ENCODE measurements at regions not wholly inside any gene's neighbourhood (a gene's known extent, or its start where the extent isn't known, plus 50 kb on each side); places are given as distances from the start of the nearest gene placed in this dataset.
"Not testable (repeated sequence)": the region's sequence is repeated elsewhere in the genome, so short reads cannot be mapped to it uniquely, and the experiment has no call there.

DNA sequence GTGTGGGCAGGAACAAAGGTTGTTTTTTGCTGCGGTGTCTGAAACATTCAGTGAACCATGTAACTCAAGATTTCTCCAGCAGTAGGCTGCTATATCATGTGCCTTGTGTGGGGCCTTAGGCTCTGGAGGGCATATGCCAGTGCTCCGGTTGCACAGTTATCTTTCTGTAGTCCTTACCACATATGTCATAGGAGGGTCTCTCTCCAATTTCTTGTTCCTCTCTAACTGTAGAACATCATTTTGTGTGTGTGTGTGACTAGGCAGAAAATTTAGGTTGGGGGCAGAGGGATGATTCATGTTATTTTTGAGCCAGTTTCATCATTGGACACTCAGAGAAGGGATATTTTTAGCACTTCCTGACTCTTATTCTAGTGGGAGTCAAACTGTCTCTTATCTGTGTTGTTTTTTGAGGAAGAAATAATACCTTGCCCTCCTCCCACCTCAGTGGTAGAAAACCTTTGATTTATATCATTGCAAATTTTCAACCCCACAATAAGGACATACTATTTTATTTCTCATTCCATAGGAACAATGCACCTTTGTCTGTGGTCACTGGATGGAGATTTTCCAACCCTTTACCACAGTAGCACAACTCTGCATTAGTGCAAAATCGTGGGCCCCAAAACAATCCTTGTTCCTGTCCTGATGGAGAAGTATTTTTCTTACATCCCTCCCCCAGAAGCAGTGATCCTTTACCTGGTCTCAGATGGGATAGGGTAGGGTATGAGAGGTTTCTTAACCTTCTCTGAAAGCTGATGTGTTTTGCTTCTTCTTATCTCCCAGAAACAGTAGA lies 113.9 kb downstream of the CCDC74A start:
- TF ChIP-seq, protein P1, sequence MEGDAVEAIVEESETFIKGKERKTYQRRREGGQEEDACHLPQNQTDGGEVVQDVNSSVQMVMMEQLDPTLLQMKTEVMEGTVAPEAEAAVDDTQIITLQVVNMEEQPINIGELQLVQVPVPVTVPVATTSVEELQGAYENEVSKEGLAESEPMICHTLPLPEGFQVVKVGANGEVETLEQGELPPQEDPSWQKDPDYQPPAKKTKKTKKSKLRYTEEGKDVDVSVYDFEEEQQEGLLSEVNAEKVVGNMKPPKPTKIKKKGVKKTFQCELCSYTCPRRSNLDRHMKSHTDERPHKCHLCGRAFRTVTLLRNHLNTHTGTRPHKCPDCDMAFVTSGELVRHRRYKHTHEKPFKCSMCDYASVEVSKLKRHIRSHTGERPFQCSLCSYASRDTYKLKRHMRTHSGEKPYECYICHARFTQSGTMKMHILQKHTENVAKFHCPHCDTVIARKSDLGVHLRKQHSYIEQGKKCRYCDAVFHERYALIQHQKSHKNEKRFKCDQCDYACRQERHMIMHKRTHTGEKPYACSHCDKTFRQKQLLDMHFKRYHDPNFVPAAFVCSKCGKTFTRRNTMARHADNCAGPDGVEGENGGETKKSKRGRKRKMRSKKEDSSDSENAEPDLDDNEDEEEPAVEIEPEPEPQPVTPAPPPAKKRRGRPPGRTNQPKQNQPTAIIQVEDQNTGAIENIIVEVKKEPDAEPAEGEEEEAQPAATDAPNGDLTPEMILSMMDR (IDR thresholded peaks at IDR 0.05; ENCODE audit: low read length), result no peak
- no peak for TF ChIP-seq EZH2phosphoT487 (IDR thresholded peaks at IDR 0.05; ENCODE audit: low read length)
- TF ChIP-seq EZH2 (optimal IDR thresholded peaks at IDR 0.05; ENCODE audit: low read depth, low read length), result no peak
- no peak overlapping the region for H3K9ac ChIP-seq (ENCODE audit: low read length)
- no peaks in the 10 kb centered on the region for H3K4me1 ChIP-seq (ENCODE audit: low read length)
- no peaks in the 10 kb centered on the region for H3K9me3 ChIP-seq (replicated peaks; ENCODE audit: insufficient read depth, low read length)
- H3K4me2 ChIP-seq (ENCODE audit: low read depth, low read length), result no peak overlapping the region
- no peaks in the 10 kb centered on the region for H3F3A ChIP-seq (ENCODE audit: insufficient read depth, low read length)
- H3K36me3 ChIP-seq (replicated peaks; ENCODE audit: insufficient read depth, low read length), result no peaks in the 10 kb centered on the region
- H3K27ac ChIP-seq (ENCODE audit: low read length), result no peak overlapping the region
- H3K4me3 ChIP-seq (ENCODE audit: low read length), result no peak overlapping the region
- H4K20me1 ChIP-seq (ENCODE audit: insufficient read depth, low read length), result no peaks in the 10 kb centered on the region
- H2AFZ ChIP-seq (ENCODE audit: low read length), result no peak overlapping the region
- no peaks in the 10 kb centered on the region for H3K9me2 ChIP-seq (replicated peaks; ENCODE audit: insufficient read depth, low read length)
- no peak for DNase-seq
- H3K79me2 ChIP-seq (ENCODE audit: low read length), result no peaks in the 10 kb centered on the region
- no peaks in the 10 kb centered on the region for H3K27me3 ChIP-seq (replicated peaks; ENCODE audit: insufficient read depth, low read length)

DNA sequence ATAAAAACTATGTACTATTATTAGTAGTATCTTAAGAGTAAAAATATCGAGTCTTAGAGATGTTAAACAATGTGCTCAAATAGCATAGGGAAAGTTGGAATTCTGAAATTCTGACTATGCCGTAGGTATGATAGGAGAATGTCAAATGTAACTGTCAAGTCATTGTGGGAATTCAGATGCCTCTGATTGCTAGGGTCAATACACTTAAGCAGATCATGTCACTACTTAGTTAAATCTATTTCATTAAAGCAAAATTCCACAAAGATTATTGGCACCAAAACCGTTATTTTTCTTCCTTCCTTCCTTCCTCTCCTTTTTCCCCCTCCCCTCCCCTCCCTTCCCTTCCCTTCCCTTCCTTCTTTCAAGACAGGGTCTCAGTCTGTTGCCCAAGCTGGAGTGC lies 115.5 kb downstream of the CCDC74A start:
- not testable (repeated sequence) for H3K27ac ChIP-seq (ENCODE audit: low read length); H3K9ac ChIP-seq (ENCODE audit: low read length); H3K27me3 ChIP-seq (replicated peaks; ENCODE audit: insufficient read depth, low read length); H3K4me2 ChIP-seq (ENCODE audit: low read depth, low read length); H2AFZ ChIP-seq (ENCODE audit: low read length); DNase-seq; H3F3A ChIP-seq (ENCODE audit: insufficient read depth, low read length); H3K36me3 ChIP-seq (replicated peaks; ENCODE audit: insufficient read depth, low read length); H3K9me2 ChIP-seq (replicated peaks; ENCODE audit: insufficient read depth, low read length); H3K79me2 ChIP-seq (ENCODE audit: low read length); H3K4me1 ChIP-seq (ENCODE audit: low read length); H3K4me3 ChIP-seq (ENCODE audit: low read length); H4K20me1 ChIP-seq (ENCODE audit: insufficient read depth, low read length); H3K9me3 ChIP-seq (replicated peaks; ENCODE audit: insufficient read depth, low read length)

DNA sequence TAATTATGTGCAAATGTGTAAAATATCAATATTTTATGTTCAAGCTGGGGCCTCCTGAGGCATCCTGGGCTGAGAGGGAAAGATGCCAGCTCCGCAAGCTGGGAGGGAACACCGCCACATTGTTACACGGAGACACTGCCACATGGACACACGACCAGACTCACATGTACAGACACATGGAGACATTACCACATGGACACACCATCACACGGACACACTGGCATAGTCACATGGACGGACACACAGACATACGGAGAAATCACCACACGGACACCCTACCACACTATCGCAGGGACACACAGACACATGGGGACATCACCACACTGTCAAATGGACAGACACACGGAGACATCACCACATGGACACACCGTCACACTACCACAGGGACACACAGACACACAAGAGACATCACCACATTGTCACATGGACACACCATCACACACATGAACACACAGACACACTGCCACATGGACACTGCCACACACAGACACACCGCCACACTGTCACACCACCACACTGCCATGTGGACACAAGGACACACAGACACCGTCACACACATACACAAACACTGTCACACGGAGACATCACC lies 117.6 kb downstream of the CCDC74A start:
- TF ChIP-seq, protein P1 (IDR thresholded peaks at IDR 0.05; ENCODE audit: low read length), result no peak
- TF ChIP-seq EZH2phosphoT487 (IDR thresholded peaks at IDR 0.05; ENCODE audit: low read length), result no peak
- TF ChIP-seq EZH2 (optimal IDR thresholded peaks at IDR 0.05; ENCODE audit: low read depth, low read length), result no peak
- Histone ChIP-seq H3F3A (ENCODE audit: insufficient read depth, low read length) (no peaks in the 10 kb centered on the region), H3K4me3 (ENCODE audit: low read length) (no peak overlapping the region), H3K27ac (ENCODE audit: low read length) (no peak overlapping the region), H3K4me1 (ENCODE audit: low read length) (no peaks in the 10 kb centered on the region), H3K36me3 (replicated peaks; ENCODE audit: insufficient read depth, low read length) (no peaks in the 10 kb centered on the region), H4K20me1 (ENCODE audit: insufficient read depth, low read length) (no peaks in the 10 kb centered on the region), H3K9ac (ENCODE audit: low read length) (no peak overlapping the region), H3K79me2 (ENCODE audit: low read length) (no peaks in the 10 kb centered on the region), H2AFZ (ENCODE audit: low read length) (no peak overlapping the region), H3K27me3 (replicated peaks; ENCODE audit: insufficient read depth, low read length) (no peaks in the 10 kb centered on the region), H3K9me3 (replicated peaks; ENCODE audit: insufficient read depth, low read length) (no peaks in the 10 kb centered on the region), H3K9me2 (replicated peaks; ENCODE audit: insufficient read depth, low read length) (no peaks in the 10 kb centered on the region), H3K4me2 (ENCODE audit: low read depth, low read length) (no peak overlapping the region)
- DNase-seq, result no peak

DNA sequence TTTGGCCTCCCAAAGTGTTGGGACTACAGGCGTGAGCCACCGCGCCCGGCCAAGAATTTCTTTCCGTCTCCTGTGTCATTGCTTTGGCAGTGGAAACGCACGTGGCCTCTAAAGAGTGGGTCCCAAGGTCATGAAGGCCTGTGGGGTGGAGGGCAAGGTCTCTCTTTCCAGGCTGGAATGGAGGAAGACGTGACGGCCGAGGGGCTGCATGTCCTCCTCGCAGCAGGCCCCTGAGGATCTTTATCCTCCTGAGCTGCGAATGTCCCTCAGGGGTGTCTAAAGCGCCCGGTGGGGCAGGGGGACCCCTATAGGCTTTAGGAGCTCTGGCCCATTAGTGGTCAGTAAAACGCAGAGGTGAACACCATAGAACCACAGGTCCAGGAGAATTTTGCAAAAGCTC lies 118.5 kb downstream of the CCDC74A start:
- H2AFZ ChIP-seq (ENCODE audit: low read length); H3K79me2 ChIP-seq (ENCODE audit: low read length); DNase-seq: not testable (repeated sequence)

More for the DNA sequence above, 118.5 kb downstream of the CCDC74A start:
- H3K27me3 ChIP-seq (replicated peaks; ENCODE audit: insufficient read depth, low read length); H3K4me1 ChIP-seq (ENCODE audit: low read length); H3K9ac ChIP-seq (ENCODE audit: low read length); H3K4me3 ChIP-seq (ENCODE audit: low read length); H3K4me2 ChIP-seq (ENCODE audit: low read depth, low read length); H3K36me3 ChIP-seq (replicated peaks; ENCODE audit: insufficient read depth, low read length); H3F3A ChIP-seq (ENCODE audit: insufficient read depth, low read length); H3K9me3 ChIP-seq (replicated peaks; ENCODE audit: insufficient read depth, low read length); H3K27ac ChIP-seq (ENCODE audit: low read length); H3K9me2 ChIP-seq (replicated peaks; ENCODE audit: insufficient read depth, low read length); H4K20me1 ChIP-seq (ENCODE audit: insufficient read depth, low read length): not testable (repeated sequence)

All from MM.1S (cell line).